ENCODE measurements at regions not wholly inside any gene's neighbourhood (a gene's known extent, or its start where the extent isn't known, plus 50 kb on each side); places are given as distances from the start of the nearest gene placed in this dataset.
A peak's percentile ranks its signal among the peaks of the same experiment; 100 is the strongest.

- Histone ChIP-seq H3K4me1 (ENCODE audit: control insufficient read depth in 1 of 2, insufficient read depth in 2 of 2, low read length in 2 of 2) (no peaks in the 10 kb centered on the region), H3K27me3 (ENCODE audit: insufficient read depth, low read length) (no peaks in the 10 kb centered on the region), H3K4me2 (ENCODE audit: low read length) (no peak overlapping the region), H3K18ac (ENCODE audit: low read length) (no peak overlapping the region), H3K9ac (ENCODE audit: low read length) (no peak overlapping the region), H3K9me3 (ENCODE audit: insufficient read depth, low read depth, low read length) (no peaks in the 10 kb centered on the region), H2AFZ (ENCODE audit: insufficient read depth, low read length, poor library complexity) (no peak overlapping the region), H2BK120ac (ENCODE audit: insufficient read depth, low read length, poor library complexity) (no peak overlapping the region), H3K79me2 (ENCODE audit: control insufficient read depth, insufficient read depth, low read length, poor library complexity) (no peaks in the 10 kb centered on the region), H3K79me1 (ENCODE audit: low read length) (no peaks in the 10 kb centered on the region), H2BK12ac (ENCODE audit: low read length) (no peak overlapping the region), H3K36me3 (ENCODE audit: control insufficient read depth in 1 of 2, insufficient read depth in 2 of 2, low read length in 2 of 2) (no peaks in the 10 kb centered on the region), H3K4me3 (ENCODE audit: low read depth, low read length) (no peak overlapping the region), H4K12ac (ENCODE audit: low read depth, low read length) (no peak overlapping the region), H4K8ac (ENCODE audit: low read depth, low read length) (no peak overlapping the region), H2BK5ac (ENCODE audit: low read depth, low read length, poor library complexity) (no peak overlapping the region), H3K4ac (ENCODE audit: low read depth, low read length) (no peak overlapping the region), H4K91ac (ENCODE audit: low read depth, low read length) (no peak overlapping the region), H3K23ac (ENCODE audit: low read length) (no peak overlapping the region), H3K27ac (ENCODE audit: low read depth, low read length) (no peak overlapping the region), H2AK5ac (ENCODE audit: low read length) (no peak overlapping the region), H3K14ac (ENCODE audit: low read length) (no peak overlapping the region)
- peak in 1 of 2 donors; percentile 47 for DNase-seq
- 100% methylated on average over 1 of the region's 8 CpGs for WGBS (ENCODE audit: extremely low coverage, insufficient coverage, insufficient read length)
These were observed 175.1 kb upstream of the ATP11B start for GRCh38 chr3:182618085-182618732.

- H2BK120ac ChIP-seq (ENCODE audit: insufficient read depth, low read length, poor library complexity), result no peak overlapping the region
- no peak overlapping the region for H4K91ac ChIP-seq (ENCODE audit: low read depth, low read length)
- no peaks in the 10 kb centered on the region for H3K36me3 ChIP-seq (ENCODE audit: control insufficient read depth in 1 of 2, insufficient read depth in 2 of 2, low read length in 2 of 2)
- no peaks in the 10 kb centered on the region for H3K27me3 ChIP-seq (ENCODE audit: insufficient read depth, low read length)
- H3K23ac ChIP-seq (ENCODE audit: low read length), result no peak overlapping the region
- no peak overlapping the region for H3K4ac ChIP-seq (ENCODE audit: low read depth, low read length)
- H3K4me3 ChIP-seq (ENCODE audit: low read depth, low read length), result no peak overlapping the region
- no peak overlapping the region for H2AK5ac ChIP-seq (ENCODE audit: low read length)
- H3K9me3 ChIP-seq (ENCODE audit: insufficient read depth, low read depth, low read length), result no peaks in the 10 kb centered on the region
- H4K12ac ChIP-seq (ENCODE audit: low read depth, low read length), result no peak overlapping the region
- WGBS (ENCODE audit: extremely low coverage, insufficient coverage, insufficient read length), result no CpG with 5 or more reads among the region's 9 CpGs
- no peak overlapping the region for H3K4me2 ChIP-seq (ENCODE audit: low read length)
- H4K8ac ChIP-seq (ENCODE audit: low read depth, low read length), result no peak overlapping the region
- peak; percentile 84 to 86 for DNase-seq
- no peak overlapping the region for H2BK12ac ChIP-seq (ENCODE audit: low read length)
- H2BK5ac ChIP-seq (ENCODE audit: low read depth, low read length, poor library complexity), result no peak overlapping the region
- H2AFZ ChIP-seq (ENCODE audit: insufficient read depth, low read length, poor library complexity), result no peak overlapping the region
- no peak overlapping the region for H3K27ac ChIP-seq (ENCODE audit: low read depth, low read length)
- H3K79me2 ChIP-seq (ENCODE audit: control insufficient read depth, insufficient read depth, low read length, poor library complexity), result no peaks in the 10 kb centered on the region
- no peaks in the 10 kb centered on the region for H3K4me1 ChIP-seq (ENCODE audit: control insufficient read depth in 1 of 2, insufficient read depth in 2 of 2, low read length in 2 of 2)
- H3K18ac ChIP-seq (ENCODE audit: low read length), result no peak overlapping the region
- H3K79me1 ChIP-seq (ENCODE audit: low read length), result no peaks in the 10 kb centered on the region
- no peak overlapping the region for H3K9ac ChIP-seq (ENCODE audit: low read length)
- H3K14ac ChIP-seq (ENCODE audit: low read length), result no peak overlapping the region
These were observed 174.2 kb upstream of the ATP11B start for GRCh38 chr3:182618981-182619591.

- no peak overlapping the region for H2BK120ac ChIP-seq (ENCODE audit: insufficient read depth, low read length, poor library complexity)
These were observed 172.4 kb upstream of the ATP11B start for GRCh38 chr3:182620723-182621434.

GRCh38 chr3:182621435-182622240 is 171.7 kb upstream of the ATP11B start:
- Histone ChIP-seq H4K8ac (ENCODE audit: low read depth, low read length) (no peak overlapping the region), H3K79me1 (ENCODE audit: low read length) (no peaks in the 10 kb centered on the region), H3K36me3 (ENCODE audit: control insufficient read depth in 1 of 2, insufficient read depth in 2 of 2, low read length in 2 of 2) (no peaks in the 10 kb centered on the region), H3K9me3 (ENCODE audit: insufficient read depth, low read depth, low read length) (no peaks in the 10 kb centered on the region), H2AFZ (ENCODE audit: insufficient read depth, low read length, poor library complexity) (no peak overlapping the region), H2BK12ac (ENCODE audit: low read length) (no peak overlapping the region), H3K9ac (ENCODE audit: low read length) (no peak overlapping the region), H4K91ac (ENCODE audit: low read depth, low read length) (no peak overlapping the region), H3K4me2 (ENCODE audit: low read length) (no peak overlapping the region), H4K12ac (ENCODE audit: low read depth, low read length) (no peak overlapping the region), H3K23ac (ENCODE audit: low read length) (no peak overlapping the region), H3K14ac (ENCODE audit: low read length) (no peak overlapping the region), H3K4ac (ENCODE audit: low read depth, low read length) (no peak overlapping the region), H3K18ac (ENCODE audit: low read length) (no peak overlapping the region), H3K4me3 (ENCODE audit: low read depth, low read length) (no peak overlapping the region), H2BK120ac (ENCODE audit: insufficient read depth, low read length, poor library complexity) (no peak overlapping the region), H3K4me1 (ENCODE audit: control insufficient read depth in 1 of 2, insufficient read depth in 2 of 2, low read length in 2 of 2) (no peaks in the 10 kb centered on the region), H3K27ac (ENCODE audit: low read depth, low read length) (no peak overlapping the region), H3K27me3 (ENCODE audit: insufficient read depth, low read length) (no peaks in the 10 kb centered on the region), H3K79me2 (ENCODE audit: control insufficient read depth, insufficient read depth, low read length, poor library complexity) (no peaks in the 10 kb centered on the region), H2AK5ac (ENCODE audit: low read length) (no peak overlapping the region), H2BK5ac (ENCODE audit: low read depth, low read length, poor library complexity) (no peak overlapping the region)
- no peak for DNase-seq
- no CpG with 5 or more reads among the region's 4 CpGs for WGBS (ENCODE audit: extremely low coverage, insufficient coverage, insufficient read length)

More at GRCh38 chr3:182620723-182621434, 172.4 kb upstream of the ATP11B start:
- Histone ChIP-seq H3K4me2 (ENCODE audit: low read length) (no peak overlapping the region), H4K8ac (ENCODE audit: low read depth, low read length) (no peak overlapping the region), H2AK5ac (ENCODE audit: low read length) (no peak overlapping the region), H3K27ac (ENCODE audit: low read depth, low read length) (no peak overlapping the region), H4K12ac (ENCODE audit: low read depth, low read length) (no peak overlapping the region), H3K9ac (ENCODE audit: low read length) (no peak overlapping the region), H3K4me1 (ENCODE audit: control insufficient read depth in 1 of 2, insufficient read depth in 2 of 2, low read length in 2 of 2) (no peaks in the 10 kb centered on the region), H4K91ac (ENCODE audit: low read depth, low read length) (no peak overlapping the region), H3K18ac (ENCODE audit: low read length) (no peak overlapping the region), H3K14ac (ENCODE audit: low read length) (no peak overlapping the region), H3K9me3 (ENCODE audit: insufficient read depth, low read depth, low read length) (no peaks in the 10 kb centered on the region), H2AFZ (ENCODE audit: insufficient read depth, low read length, poor library complexity) (no peak overlapping the region), H3K23ac (ENCODE audit: low read length) (no peak overlapping the region), H3K4me3 (ENCODE audit: low read depth, low read length) (no peak overlapping the region), H3K27me3 (ENCODE audit: insufficient read depth, low read length) (no peaks in the 10 kb centered on the region), H3K36me3 (ENCODE audit: control insufficient read depth in 1 of 2, insufficient read depth in 2 of 2, low read length in 2 of 2) (no peaks in the 10 kb centered on the region), H2BK12ac (ENCODE audit: low read length) (no peak overlapping the region), H3K4ac (ENCODE audit: low read depth, low read length) (no peak overlapping the region), H3K79me2 (ENCODE audit: control insufficient read depth, insufficient read depth, low read length, poor library complexity) (no peaks in the 10 kb centered on the region), H3K79me1 (ENCODE audit: low read length) (no peaks in the 10 kb centered on the region), H2BK5ac (ENCODE audit: low read depth, low read length, poor library complexity) (no peak overlapping the region)
- DNase-seq, result no peak
